ENCODE measurements at regions not wholly inside any gene's neighbourhood (a gene's known extent, or its start where the extent isn't known, plus 50 kb on each side); places are given as distances from the start of the nearest gene placed in this dataset.

DNA sequence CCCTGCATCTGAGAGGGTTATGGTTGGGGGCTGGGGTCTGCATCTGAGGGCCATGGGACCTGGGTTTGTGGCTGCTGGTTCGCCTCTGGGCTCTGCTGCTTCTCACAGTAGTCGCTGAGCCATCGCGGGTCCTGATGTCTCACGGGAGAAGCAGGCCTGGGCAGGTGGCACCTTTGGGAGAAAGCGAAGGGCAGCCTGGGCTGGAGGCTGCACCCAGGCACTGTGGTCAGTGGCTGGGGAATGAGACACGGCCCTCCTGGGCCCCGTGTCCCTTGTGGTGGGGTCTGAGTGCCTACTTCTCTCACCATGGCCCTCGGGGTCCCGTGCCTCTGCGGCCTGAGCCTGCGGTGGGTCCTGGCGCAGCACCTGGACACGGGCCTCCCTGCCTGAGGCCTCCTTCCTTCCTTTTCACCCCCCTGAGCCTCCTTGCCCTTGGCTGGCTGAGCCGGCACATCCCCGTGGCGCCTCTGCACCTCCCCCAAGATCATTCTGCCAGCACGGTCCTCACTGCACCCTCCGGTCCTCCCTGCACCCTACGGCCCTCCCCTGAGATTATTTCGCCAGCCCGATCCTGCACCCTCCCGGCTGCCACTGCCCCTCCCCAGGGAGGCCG is 206.0 kb downstream of the ERMARD start:
- H3F3A ChIP-seq (ENCODE audit: control insufficient read depth, insufficient read depth): no peaks in the 10 kb centered on the region
- H3K27me3 ChIP-seq (ENCODE audit: control insufficient read depth, low read length): no peaks in the 10 kb centered on the region
- H3K27ac ChIP-seq (ENCODE audit: low read depth, low read length): no peak overlapping the region
- TF ChIP-seq, protein P1, sequence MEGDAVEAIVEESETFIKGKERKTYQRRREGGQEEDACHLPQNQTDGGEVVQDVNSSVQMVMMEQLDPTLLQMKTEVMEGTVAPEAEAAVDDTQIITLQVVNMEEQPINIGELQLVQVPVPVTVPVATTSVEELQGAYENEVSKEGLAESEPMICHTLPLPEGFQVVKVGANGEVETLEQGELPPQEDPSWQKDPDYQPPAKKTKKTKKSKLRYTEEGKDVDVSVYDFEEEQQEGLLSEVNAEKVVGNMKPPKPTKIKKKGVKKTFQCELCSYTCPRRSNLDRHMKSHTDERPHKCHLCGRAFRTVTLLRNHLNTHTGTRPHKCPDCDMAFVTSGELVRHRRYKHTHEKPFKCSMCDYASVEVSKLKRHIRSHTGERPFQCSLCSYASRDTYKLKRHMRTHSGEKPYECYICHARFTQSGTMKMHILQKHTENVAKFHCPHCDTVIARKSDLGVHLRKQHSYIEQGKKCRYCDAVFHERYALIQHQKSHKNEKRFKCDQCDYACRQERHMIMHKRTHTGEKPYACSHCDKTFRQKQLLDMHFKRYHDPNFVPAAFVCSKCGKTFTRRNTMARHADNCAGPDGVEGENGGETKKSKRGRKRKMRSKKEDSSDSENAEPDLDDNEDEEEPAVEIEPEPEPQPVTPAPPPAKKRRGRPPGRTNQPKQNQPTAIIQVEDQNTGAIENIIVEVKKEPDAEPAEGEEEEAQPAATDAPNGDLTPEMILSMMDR (IDR thresholded peaks at IDR 0.05; ENCODE audit: low read depth, low read length, poor library complexity, severe bottlenecking): no peak
- no peak for TF ChIP-seq EZH2phosphoT487 (IDR thresholded peaks at IDR 0.05; ENCODE audit: borderline replicate concordance, low read length)
- H4K20me1 ChIP-seq (ENCODE audit: control insufficient read depth, insufficient read depth, low read depth, low read length): no peaks in the 10 kb centered on the region
- H3K9me3 ChIP-seq (ENCODE audit: control insufficient read depth, insufficient read depth, low read length): no peaks in the 10 kb centered on the region
- H3K9me2 ChIP-seq (replicated peaks; ENCODE audit: control insufficient read depth, low read length): no peaks in the 10 kb centered on the region
- H3K79me2 ChIP-seq (ENCODE audit: control insufficient read depth, low read length): no peaks in the 10 kb centered on the region
- no peak overlapping the region for H3K4me3 ChIP-seq (ENCODE audit: low read length)
- peaks cover 13% of the 10 kb centered on the region for H3K4me1 ChIP-seq (ENCODE audit: control insufficient read depth, low read length)
- H3K36me3 ChIP-seq (ENCODE audit: control insufficient read depth, low read length): no peaks in the 10 kb centered on the region
- no peak overlapping the region for H3K4me2 ChIP-seq (ENCODE audit: low read length)

DNA sequence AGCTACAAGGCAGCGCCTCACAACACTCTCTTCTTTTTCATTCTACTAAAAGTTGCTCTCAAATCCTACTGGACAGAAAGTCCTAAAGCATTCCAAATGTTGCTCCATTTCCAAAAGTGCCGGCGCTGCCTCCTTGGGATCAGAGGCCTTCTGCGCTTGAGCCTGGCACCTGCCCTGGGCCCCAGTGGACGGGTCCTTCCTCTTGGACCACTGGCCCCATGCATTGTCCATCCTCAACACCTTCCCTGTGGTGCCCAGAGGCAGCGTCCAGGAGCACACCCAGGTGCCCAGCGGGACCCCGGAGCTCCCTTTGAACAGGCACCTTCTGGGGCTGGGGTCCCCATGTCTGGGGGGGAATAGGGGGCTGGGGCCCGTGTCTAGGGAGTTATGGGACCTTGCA is 205.2 kb downstream of the ERMARD start:
- H3K9me3 ChIP-seq (ENCODE audit: control insufficient read depth, insufficient read depth, low read length): no peaks in the 10 kb centered on the region
- peaks cover 13% of the 10 kb centered on the region for H3K4me1 ChIP-seq (ENCODE audit: control insufficient read depth, low read length)
- no peak overlapping the region for H3K4me3 ChIP-seq (ENCODE audit: low read length)
- no peak overlapping the region for H3K27ac ChIP-seq (ENCODE audit: low read depth, low read length)
- H3K9me2 ChIP-seq (replicated peaks; ENCODE audit: control insufficient read depth, low read length): no peaks in the 10 kb centered on the region
- no peak overlapping the region for H3K4me2 ChIP-seq (ENCODE audit: low read length)
- H3K27me3 ChIP-seq (ENCODE audit: control insufficient read depth, low read length): no peaks in the 10 kb centered on the region
- TF ChIP-seq, protein P1 (IDR thresholded peaks at IDR 0.05; ENCODE audit: low read depth, low read length, poor library complexity, severe bottlenecking): no peak
- no peak for TF ChIP-seq EZH2phosphoT487 (IDR thresholded peaks at IDR 0.05; ENCODE audit: borderline replicate concordance, low read length)
- no peaks in the 10 kb centered on the region for H3K79me2 ChIP-seq (ENCODE audit: control insufficient read depth, low read length)
- no peaks in the 10 kb centered on the region for H3F3A ChIP-seq (ENCODE audit: control insufficient read depth, insufficient read depth)
- no peaks in the 10 kb centered on the region for H3K36me3 ChIP-seq (ENCODE audit: control insufficient read depth, low read length)
- no peaks in the 10 kb centered on the region for H4K20me1 ChIP-seq (ENCODE audit: control insufficient read depth, insufficient read depth, low read depth, low read length)

DNA sequence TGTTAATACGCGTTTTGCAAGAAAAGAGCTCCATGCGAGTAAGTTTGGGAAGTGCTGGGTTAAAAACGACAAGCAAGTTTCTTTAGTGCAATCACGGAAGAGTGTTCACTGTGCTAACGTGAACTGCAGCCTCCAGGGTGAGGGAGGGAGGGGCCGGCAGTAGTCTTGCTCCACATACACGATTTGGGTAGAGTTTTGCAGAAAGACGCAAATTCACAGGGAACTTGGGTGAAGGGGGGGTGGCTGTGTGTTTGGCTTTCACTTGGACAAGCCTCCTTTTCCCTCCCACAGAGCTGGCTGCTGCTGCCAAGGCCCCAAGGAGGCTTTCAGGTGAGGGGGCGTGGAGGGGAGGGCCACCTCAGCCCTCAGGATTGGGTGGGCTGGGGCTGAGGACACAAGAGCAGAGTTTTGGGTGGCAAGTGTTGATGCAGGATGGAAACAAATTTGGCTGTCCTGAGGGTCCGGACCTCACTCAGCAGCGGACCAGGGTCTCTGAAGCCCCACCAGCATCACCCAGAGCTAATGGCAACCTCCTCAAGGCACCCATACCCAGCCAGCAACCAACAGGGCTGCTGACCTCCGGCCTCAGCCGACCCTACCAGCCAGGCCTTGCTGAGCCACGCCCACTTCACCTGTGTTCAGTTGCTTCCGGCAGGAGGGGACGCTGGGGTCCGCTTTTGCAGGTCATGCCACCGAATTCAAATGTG is 204.5 kb downstream of the ERMARD start:
- no peaks in the 10 kb centered on the region for H3K27me3 ChIP-seq (ENCODE audit: control insufficient read depth, low read length)
- TF ChIP-seq, protein P1 (IDR thresholded peaks at IDR 0.05; ENCODE audit: low read depth, low read length, poor library complexity, severe bottlenecking): no peak
- TF ChIP-seq EZH2phosphoT487 (IDR thresholded peaks at IDR 0.05; ENCODE audit: borderline replicate concordance, low read length): no peak
- no peak overlapping the region for H3K4me2 ChIP-seq (ENCODE audit: low read length)
- no peak overlapping the region for H3K27ac ChIP-seq (ENCODE audit: low read depth, low read length)
- H3K79me2 ChIP-seq (ENCODE audit: control insufficient read depth, low read length): no peaks in the 10 kb centered on the region
- no peaks in the 10 kb centered on the region for H3F3A ChIP-seq (ENCODE audit: control insufficient read depth, insufficient read depth)
- H3K4me1 ChIP-seq (ENCODE audit: control insufficient read depth, low read length): peaks cover 15% of the 10 kb centered on the region
- H3K9me2 ChIP-seq (replicated peaks; ENCODE audit: control insufficient read depth, low read length): no peaks in the 10 kb centered on the region
- H3K9me3 ChIP-seq (ENCODE audit: control insufficient read depth, insufficient read depth, low read length): no peaks in the 10 kb centered on the region
- H3K4me3 ChIP-seq (ENCODE audit: low read length): no peak overlapping the region
- H4K20me1 ChIP-seq (ENCODE audit: control insufficient read depth, insufficient read depth, low read depth, low read length): no peaks in the 10 kb centered on the region
- H3K36me3 ChIP-seq (ENCODE audit: control insufficient read depth, low read length): no peaks in the 10 kb centered on the region
